ENCODE measurements at regions not wholly inside any gene's neighbourhood (a gene's known extent, or its start where the extent isn't known, plus 50 kb on each side); places are given as distances from the start of the nearest gene placed in this dataset.

DNA sequence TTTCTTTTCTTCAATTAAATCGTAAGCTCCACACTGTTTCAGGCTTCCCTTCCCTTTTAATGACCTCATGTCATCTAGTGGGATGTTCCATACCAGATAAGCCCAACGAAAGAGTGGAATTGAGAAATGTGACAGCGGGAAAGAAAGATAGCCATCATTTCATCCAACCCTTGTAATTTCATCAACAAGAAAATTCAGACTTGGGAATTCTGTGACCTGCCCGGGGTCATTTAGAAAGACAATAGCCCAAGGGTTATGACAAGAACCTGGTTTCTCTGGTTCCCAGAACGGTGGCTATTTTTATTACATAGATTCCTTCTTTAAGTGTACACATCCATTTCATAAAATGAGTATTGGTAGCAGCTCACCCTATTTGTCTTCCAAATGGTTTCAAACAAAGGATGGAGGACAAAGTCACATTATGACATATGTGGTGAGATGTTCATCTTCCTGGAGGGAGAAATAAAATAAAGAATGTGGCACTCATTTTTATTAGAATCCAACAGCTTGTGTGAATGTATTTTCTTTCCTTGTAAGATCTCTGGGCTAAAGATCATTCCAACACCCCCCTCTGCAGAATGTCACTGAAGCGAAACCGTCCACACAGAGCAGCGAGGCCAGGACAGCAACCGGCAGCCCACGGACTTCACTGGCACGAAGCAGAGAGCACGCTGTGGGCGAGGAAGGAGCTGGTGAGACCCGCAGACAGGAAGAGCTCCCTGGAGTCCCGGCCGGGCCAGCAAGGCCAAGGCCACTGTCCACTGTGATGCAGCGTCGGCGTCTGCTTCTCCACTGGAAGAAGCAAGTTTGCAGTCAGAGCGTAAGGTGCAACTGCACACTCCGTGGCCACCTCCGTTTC lies 199.9 kb downstream of the KLF6 start (continued):
- TF ChIP-seq FOS (IDR thresholded peaks at IDR 0.05; ENCODE audit: low read depth, low read length) = no peak

GRCh38 chr10:3580565-3580964 lies 204.4 kb downstream of the KLF6 start:
- Histone ChIP-seq H3K4me2 (ENCODE audit: low read depth, low read length) (no peak overlapping the region), H3K4me1 (ENCODE audit: control insufficient read depth, insufficient read depth, low read length) (peaks cover 3% of the 10 kb centered on the region; the same call in 1 of the 2 replicates), H2BK120ac (ENCODE audit: low read depth, low read length) (no peak overlapping the region), H3K9me1 (ENCODE audit: insufficient read depth, low read length) (no peaks in the 10 kb centered on the region; the same call in 1 of the 2 replicates), H2AK9ac (replicated peaks; ENCODE audit: low read depth, low read length, poor library complexity) (no peak overlapping the region), H3K36me3 (ENCODE audit: control insufficient read depth, insufficient read depth, low read length) (no peaks in the 10 kb centered on the region), H3K27ac (ENCODE audit: insufficient read depth, low read length) (no peak overlapping the region), H4K20me1 (ENCODE audit: insufficient read depth, low read length) (no peaks in the 10 kb centered on the region), H4K8ac (ENCODE audit: low read depth in 2 of 2, low read length in 2 of 2) (no peak overlapping the region), H3K14ac (replicated peaks; ENCODE audit: low read depth, low read length) (no peak overlapping the region), H3K4me3 (ENCODE audit: insufficient read depth, low read depth, low read length) (no peak overlapping the region), H2BK5ac (ENCODE audit: low read depth, low read length, poor library complexity, severe bottlenecking) (no peak overlapping the region), H3K23ac (ENCODE audit: low read depth, low read length) (no peak overlapping the region), H2BK20ac (ENCODE audit: low read depth, low read length) (no peak overlapping the region), H2BK15ac (ENCODE audit: low read depth, low read length) (no peak overlapping the region), H3K56ac (ENCODE audit: extremely low read depth, insufficient read depth, low read length) (no peak overlapping the region), H2AFZ (replicated peaks; ENCODE audit: low read length, poor library complexity) (no peak overlapping the region), H3K4ac (ENCODE audit: low read depth, low read length) (no peak overlapping the region), H4K91ac (ENCODE audit: insufficient read depth, low read depth, low read length) (no peak overlapping the region), H3K18ac (ENCODE audit: low read depth, low read length) (no peak overlapping the region), H3K9ac (ENCODE audit: low read depth, low read length) (no peak overlapping the region), H2AK5ac (ENCODE audit: low read depth, low read length) (no peak overlapping the region), H3K9me3 (ENCODE audit: control insufficient read depth, insufficient read depth, low read length) (no peaks in the 10 kb centered on the region), H4K5ac (ENCODE audit: low read depth, low read length) (no peak overlapping the region), H3K27me3 (ENCODE audit: control insufficient read depth, insufficient read depth, low read length) (peaks cover 2% of the 10 kb centered on the region; the same call in 1 of the 2 replicates), H3K79me1 (ENCODE audit: low read depth in 1 of 2, low read length in 2 of 2) (no peaks in the 10 kb centered on the region)
- DNase-seq (no peak), ATAC-seq (ENCODE audit: low read depth) (no peak)
- intact Hi-C loops (cut with micrococcal nuclease) (no loop called here), in situ Hi-C loops (cut with MboI; ENCODE audit: low sequenced_read_pairs) (no loop called here), dilution Hi-C loops (cut with HindIII; ENCODE audit: low sequenced_read_pairs, unreplicated experiment) (no loop called here)
- BruUV-seq (replicated peaks) = no TSS peak
- ChIA-PET POLR2A (ENCODE audit: unreplicated experiment) (no interaction called here), CTCF (no interaction called here)
- 98% methylated on average over 5 of the region's 8 CpGs; no CpG with 5 or more reads in 1 of the 2 experiments for WGBS, 2 experiments (ENCODE audit: extremely low coverage in 2 of 2, insufficient read length in 1 of 2)
- TF ChIP-seq MXI1 (IDR thresholded peaks at IDR 0.05; ENCODE audit: borderline replicate concordance, low read depth, low read length) (no peak), MAZ (IDR thresholded peaks at IDR 0.05; ENCODE audit: borderline replicate concordance, low read depth, low read length) (no peak), RCOR1 (IDR thresholded peaks at IDR 0.05; ENCODE audit: insufficient replicate concordance, low read length) (no peak), SMC3 (IDR thresholded peaks at IDR 0.05; ENCODE audit: low read depth, low read length) (no peak), NFE2L2 (IDR thresholded peaks at IDR 0.05; ENCODE audit: low read depth, low read length) (no peak), POLR2A (IDR thresholded peaks at IDR 0.05; ENCODE audit: low read depth, low read length) (no peak), FOS (IDR thresholded peaks at IDR 0.05; ENCODE audit: low read depth, low read length) (no peak), RAD21 (IDR thresholded peaks at IDR 0.05; ENCODE audit: low read length) (no peak), BHLHE40 (IDR thresholded peaks at IDR 0.05; ENCODE audit: low read depth, low read length) (no peak), RFX5 (IDR thresholded peaks at IDR 0.05; ENCODE audit: low read depth, low read length) (no peak), CEBPB (IDR thresholded peaks at IDR 0.05; ENCODE audit: low read depth, low read length) (no peak), CHD1 (IDR thresholded peaks at IDR 0.05; ENCODE audit: low read depth, low read length) (no peak)
- TF ChIP-seq, protein P1, sequence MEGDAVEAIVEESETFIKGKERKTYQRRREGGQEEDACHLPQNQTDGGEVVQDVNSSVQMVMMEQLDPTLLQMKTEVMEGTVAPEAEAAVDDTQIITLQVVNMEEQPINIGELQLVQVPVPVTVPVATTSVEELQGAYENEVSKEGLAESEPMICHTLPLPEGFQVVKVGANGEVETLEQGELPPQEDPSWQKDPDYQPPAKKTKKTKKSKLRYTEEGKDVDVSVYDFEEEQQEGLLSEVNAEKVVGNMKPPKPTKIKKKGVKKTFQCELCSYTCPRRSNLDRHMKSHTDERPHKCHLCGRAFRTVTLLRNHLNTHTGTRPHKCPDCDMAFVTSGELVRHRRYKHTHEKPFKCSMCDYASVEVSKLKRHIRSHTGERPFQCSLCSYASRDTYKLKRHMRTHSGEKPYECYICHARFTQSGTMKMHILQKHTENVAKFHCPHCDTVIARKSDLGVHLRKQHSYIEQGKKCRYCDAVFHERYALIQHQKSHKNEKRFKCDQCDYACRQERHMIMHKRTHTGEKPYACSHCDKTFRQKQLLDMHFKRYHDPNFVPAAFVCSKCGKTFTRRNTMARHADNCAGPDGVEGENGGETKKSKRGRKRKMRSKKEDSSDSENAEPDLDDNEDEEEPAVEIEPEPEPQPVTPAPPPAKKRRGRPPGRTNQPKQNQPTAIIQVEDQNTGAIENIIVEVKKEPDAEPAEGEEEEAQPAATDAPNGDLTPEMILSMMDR (conservative IDR thresholded peaks at IDR 0.05; ENCODE audit: low read depth, low read length) = no peak
- TF ChIP-seq, protein P2, sequence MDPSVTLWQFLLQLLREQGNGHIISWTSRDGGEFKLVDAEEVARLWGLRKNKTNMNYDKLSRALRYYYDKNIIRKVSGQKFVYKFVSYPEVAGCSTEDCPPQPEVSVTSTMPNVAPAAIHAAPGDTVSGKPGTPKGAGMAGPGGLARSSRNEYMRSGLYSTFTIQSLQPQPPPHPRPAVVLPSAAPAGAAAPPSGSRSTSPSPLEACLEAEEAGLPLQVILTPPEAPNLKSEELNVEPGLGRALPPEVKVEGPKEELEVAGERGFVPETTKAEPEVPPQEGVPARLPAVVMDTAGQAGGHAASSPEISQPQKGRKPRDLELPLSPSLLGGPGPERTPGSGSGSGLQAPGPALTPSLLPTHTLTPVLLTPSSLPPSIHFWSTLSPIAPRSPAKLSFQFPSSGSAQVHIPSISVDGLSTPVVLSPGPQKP (IDR thresholded peaks at IDR 0.05; ENCODE audit: borderline replicate concordance, low read depth, low read length) = no peak
